OCI-LY1 (cell line): ENCODE measurements at regions not wholly inside any gene's neighbourhood (a gene's known extent, or its start where the extent isn't known, plus 50 kb on each side); places are given as distances from the start of the nearest gene placed in this dataset.

Source experiments
- CTCF ChIP-seq: fragments of 200-600 bp; sonication (generic), shearing (Covaris generic); IDR thresholded peaks from 2 replicates; pipeline ENCODE4 v1.5.1; 2017; ENCODE audit warnings: mild to moderate bottlenecking, antibody characterized with exemption, low read length, moderate library complexity, mixed read lengths
- EZH2 ChIP-seq: fragments of 200-600 bp; sonication (generic), shearing (Covaris generic); IDR thresholded peaks from 2 replicates; pipeline ENCODE4 v1.8.0; 2017; ENCODE audit warnings: borderline replicate concordance, mixed run types, mild to moderate bottlenecking, antibody characterized with exemption, low read length, moderate library complexity, mixed read lengths

- TF ChIP-seq CTCF: no peak
- TF ChIP-seq EZH2: no peak
These were observed 293.8 kb upstream of the FBXL7 start for GRCh38 chr5:15206133-15206532.
